Umbilical cord (tissue), 1 donor: ENCODE measurements at regions not wholly inside any gene's neighbourhood (a gene's known extent, or its start where the extent isn't known, plus 50 kb on each side); places are given as distances from the start of the nearest gene placed in this dataset.
"Not testable (repeated sequence)": the region's sequence is repeated elsewhere in the genome, so short reads cannot be mapped to it uniquely, and the experiment has no call there.

ENCODE experiments used
- DNase-seq: peaks from one replicate; pipeline ENCODE4 v3.0.0-alpha.2; 2015; ENCODE audit warnings: low spot score

DNA sequence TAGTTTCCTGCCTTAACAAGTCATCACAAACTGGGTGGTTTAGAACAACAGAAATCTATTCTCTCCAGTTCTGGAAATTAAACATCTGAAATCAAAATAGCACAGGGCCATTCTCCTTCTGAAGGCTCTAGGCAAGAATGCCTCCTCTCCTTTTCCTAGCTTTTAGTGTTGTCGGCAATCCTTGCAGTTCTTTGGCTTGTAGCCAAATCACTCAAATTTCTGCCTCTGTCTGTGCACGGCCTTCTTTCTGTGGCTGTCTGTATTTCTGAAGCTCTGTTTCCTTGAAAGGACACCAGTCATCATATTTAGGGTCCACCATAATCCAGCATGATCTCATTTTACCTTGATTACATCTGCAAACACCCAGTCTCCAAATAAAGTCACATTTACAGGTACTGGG is 795.5 kb downstream of the METTL15 start:
- peak; percentile 28 for DNase-seq

DNA sequence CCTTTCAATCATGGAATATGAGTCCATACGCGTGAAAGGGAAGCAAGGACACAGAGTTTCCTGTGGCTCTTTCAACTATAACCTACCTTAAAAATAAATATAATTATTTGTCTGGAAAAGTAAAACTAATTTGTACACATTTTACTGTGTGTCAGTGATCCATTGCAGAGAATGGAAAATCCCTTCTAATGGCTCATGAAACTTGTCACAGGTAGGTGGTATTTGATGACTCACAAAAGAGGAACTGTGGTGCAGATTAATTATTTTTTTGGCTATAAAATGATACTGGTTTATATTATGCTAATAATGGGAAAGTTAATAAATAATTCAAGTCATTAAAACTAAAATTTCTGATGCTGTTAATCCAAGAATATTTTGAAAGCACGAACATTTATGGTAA is 792.2 kb downstream of the METTL15 start:
- no peak for DNase-seq

DNA sequence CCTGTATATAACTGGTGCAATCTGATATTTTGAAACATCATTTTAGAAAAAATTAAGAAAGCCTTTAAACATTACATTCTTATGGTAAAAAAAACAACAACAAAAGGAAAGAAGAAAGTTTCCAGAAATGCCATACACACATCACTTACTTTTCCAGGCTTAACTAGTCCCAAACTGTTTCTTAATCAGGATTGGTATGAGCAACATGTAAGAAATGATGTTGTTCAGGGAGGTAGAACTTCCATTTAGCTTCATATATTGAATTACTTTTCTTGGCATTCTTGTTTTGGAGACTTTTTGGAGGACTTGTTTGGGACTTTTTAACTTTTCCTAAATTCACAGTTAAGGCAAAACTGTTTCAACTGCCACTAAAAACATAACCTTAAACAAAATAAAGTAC is 791.5 kb downstream of the METTL15 start:
- no peak for DNase-seq

GRCh38 chr11:28890601-28891040 is 782.4 kb downstream of the METTL15 start:
- DNase-seq, result not testable (repeated sequence)

GRCh38 chr11:28887681-28888080 is 779.5 kb downstream of the METTL15 start:
- DNase-seq, result no peak

DNA sequence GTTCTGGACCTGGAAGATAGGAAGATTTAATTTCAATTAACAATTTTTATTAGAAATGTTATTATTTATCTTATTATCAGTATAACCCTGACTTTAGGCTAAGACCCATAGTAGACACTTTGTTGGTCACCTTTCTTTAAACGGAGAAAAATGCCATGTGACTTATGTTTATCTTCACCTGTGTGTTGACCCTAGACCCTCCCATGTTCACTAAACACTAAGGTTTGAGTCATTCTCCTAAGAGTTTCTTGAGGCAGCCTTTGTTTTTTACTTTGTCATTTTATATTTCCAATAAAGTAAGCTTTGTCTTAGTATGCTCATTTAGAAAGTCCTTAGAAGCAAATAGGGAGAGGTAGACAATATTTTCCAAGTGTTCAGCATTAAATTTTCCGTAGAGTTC is 771.7 kb downstream of the METTL15 start:
- no peak for DNase-seq

- no peak for DNase-seq
Observed at GRCh38 chr11:28878025-28878424, 769.8 kb downstream of the METTL15 start.

- no peak for DNase-seq
Observed at GRCh38 chr11:28877340-28877739, 769.2 kb downstream of the METTL15 start.

- DNase-seq, result no peak
Observed at GRCh38 chr11:28874706-28875105, 766.5 kb downstream of the METTL15 start.

DNA sequence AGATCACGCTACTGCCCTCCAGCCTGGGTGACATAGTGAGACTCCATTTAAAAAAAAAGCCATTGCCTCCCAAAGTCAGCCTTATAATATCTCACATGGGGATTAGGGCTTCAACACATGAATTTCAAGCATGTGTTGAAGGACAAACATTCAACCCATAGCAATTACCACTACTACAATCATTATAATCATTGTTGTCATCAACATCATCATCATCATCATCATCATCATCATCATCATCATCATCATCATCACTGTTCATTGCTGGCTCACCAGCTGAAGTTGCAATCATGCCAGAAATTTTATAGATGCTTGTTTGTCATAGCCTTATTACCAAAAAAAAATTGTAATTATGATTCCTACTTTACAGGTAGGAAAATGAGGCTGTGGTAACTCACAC is 762.9 kb downstream of the METTL15 start:
- DNase-seq, result no peak

DNA sequence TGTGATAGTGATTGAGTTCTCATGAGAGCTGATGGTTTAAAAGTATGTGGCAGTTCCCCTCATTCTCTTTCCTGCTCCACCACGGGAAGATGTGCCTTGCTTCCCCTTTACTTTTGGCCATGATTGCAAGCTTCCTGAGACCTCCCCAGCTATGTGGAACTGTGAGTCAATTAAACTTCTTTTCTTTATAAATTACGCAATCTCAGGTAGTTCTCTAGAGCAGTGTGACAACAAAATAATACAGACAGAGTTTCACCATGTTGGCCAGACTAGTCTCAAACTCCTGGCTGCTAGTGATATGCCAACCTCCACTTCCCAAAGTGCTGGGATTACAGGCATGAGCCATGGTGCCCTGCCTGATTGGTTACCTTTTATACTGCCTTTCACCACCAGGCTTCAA is 755.2 kb downstream of the METTL15 start:
- DNase-seq, result no peak

DNA sequence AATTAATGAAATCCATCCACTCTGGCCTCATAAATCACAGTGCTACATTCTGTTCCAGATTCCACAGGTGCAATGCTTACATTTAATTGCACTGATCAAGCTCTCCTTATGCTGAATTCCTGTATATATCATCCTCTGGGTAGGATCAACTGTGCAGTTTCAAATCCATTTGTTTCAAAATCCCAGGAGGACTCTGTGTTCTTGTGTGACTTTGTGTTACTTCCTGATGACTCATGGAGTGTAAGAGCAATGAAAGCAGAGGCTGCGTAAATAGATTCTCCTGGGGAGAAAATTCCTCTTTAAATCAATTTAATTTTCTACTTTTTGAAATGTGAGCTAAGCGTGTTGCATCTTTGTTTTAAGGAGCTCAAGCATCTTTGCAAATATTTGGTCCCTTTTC is 752.7 kb downstream of the METTL15 start:
- no peak for DNase-seq

GRCh38 chr11:28858076-28858475 is 749.9 kb downstream of the METTL15 start:
- no peak for DNase-seq

DNA sequence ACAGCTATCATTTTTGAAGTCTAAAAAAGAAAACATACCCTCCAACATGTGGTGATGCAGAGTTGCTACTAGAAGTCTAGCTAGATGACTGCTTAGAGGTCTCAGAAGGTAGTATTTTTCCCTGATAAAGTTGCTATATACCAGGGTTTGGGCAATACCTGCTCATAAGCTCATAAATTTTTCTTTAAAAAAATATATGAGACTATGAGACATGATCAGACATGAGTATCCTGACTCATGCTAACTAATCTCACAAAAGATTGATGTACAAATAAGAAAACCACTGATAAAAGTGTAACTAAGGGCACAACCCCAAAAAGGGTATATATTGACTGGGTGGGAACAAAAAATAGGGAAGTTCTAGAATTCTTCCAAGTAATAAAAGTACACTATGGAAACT is 740.9 kb downstream of the METTL15 start:
- DNase-seq, result no peak

GRCh38 chr11:28842716-28843115 is 734.5 kb downstream of the METTL15 start:
- DNase-seq, result no peak

DNA sequence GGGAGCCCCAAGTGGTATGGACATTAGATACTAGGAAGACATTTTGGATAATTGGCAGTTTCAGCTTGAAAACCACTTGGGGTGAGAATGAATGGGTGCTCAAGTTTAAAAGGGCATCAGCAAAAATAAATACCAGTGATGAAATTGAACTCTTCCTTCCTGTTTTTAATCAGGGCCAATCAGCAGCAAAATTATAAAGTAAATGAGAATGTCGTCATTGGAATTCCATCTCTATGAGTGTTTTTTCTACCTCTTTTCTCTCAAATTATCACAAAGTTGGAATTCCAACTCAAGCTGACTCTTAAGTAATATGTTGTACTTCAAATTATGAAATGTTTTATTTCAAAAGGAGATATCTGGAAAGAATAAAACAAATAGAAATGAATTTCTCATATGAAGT is 730.6 kb downstream of the METTL15 start:
- DNase-seq, result no peak

DNA sequence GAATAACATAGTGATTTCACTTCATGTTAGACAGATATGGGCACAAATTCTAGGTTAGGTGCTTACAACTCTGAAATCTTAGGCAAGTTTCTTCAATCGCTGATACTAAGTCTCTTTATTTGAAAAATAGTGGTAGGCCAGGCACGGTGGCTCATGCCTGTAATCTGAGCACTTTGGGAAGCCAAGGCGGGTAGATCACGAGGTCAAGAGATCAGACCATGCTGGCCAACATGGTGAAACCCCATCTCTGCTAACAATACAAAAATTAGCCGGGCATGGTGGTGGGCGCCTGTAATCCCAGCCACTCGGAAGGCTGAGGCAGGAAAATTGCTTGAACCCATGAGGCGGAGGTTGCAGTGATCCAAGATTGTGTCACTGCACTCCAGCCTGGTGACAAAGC is 729.4 kb downstream of the METTL15 start:
- no peak for DNase-seq

- DNase-seq, result peak; percentile 51
Observed at GRCh38 chr11:28836285-28837081, 728.3 kb downstream of the METTL15 start.

DNA sequence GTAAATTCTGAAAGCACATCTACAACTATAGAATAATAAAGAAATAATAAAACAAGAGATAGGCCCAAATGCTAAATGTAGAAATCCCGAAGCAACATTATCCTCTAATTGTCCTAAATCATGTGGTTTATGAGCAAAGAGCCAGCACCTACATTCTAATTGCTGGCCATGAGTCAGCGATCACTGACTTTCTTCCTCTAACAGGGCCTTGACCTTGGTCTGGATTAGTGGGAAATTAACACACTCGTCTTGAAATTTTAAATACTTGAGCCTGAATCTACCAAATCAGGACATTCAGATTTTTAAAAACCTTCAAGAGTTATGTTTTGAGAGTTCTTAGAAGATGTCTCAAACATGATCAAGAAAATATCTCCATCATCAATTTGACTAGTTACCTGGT is 727.6 kb downstream of the METTL15 start:
- DNase-seq, result no peak

GRCh38 chr11:28835317-28835716 is 727.1 kb downstream of the METTL15 start:
- DNase-seq, result no peak

- no peak for DNase-seq
Observed at GRCh38 chr11:28834877-28835276, 726.7 kb downstream of the METTL15 start.

GRCh38 chr11:28833670-28834069 is 725.5 kb downstream of the METTL15 start:
- DNase-seq, result peak; percentile 73

DNA sequence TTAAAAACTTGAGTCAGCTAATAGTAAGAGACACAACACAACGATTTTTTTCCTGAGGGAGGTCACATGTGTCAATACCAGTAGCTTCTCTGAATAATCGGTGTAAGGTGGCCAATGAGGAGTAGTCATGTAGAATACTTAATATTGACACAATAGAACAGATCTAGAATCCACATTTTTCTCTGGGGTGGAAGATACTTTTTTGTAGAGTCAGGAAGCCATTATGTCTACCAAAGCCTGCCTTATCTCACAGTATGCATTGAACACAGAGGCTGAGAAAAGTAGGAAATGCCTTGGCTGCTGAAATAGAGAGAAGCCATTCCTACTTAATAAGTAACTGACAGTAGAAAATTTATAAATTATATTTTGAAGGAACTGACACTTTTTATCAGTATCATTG is 725.0 kb downstream of the METTL15 start:
- DNase-seq, result no peak

DNA sequence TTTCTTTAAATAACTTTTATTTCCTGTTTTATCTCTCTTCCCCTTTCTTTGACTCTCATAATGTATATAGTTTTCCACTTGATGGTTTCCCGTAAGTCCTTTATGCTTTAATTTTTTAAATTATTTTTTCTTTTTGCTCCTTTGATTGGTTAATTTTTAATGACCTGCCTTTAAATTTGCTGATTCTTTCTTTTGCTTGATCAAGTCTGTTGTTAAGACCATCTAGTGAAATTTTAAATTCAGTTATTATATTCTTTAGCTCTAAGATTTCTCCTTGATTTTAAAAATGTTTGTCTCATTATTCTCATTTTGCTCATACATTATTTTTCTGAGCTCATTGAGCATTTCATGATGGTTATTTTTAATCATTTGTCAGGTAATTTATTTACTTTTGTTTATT is 718.6 kb downstream of the METTL15 start:
- DNase-seq, result no peak
